H9 (cell line): ENCODE measurements at regions not wholly inside any gene's neighbourhood (a gene's known extent, or its start where the extent isn't known, plus 50 kb on each side); places are given as distances from the start of the nearest gene placed in this dataset.

Source experiments
- DNase-seq: peaks from one replicate; pipeline ENCODE4 v3.0.0-alpha.2; 2017
- H2AFZ ChIP-seq: one replicate; pipeline ENCODE4 v1.6.1; 2013; ENCODE audit warnings: mild to moderate bottlenecking, low read length, control low read depth, moderate library complexity
- H2AK5ac ChIP-seq: 2 replicates; pipeline ENCODE4 v1.6.1; 2013; ENCODE audit warnings: low read length, control low read depth, mixed read lengths; ENCODE audit not compliant: insufficient read length
- H2BK120ac ChIP-seq: one replicate; pipeline ENCODE4 v1.6.1; 2013; ENCODE audit warnings: low read depth, mild to moderate bottlenecking, low read length, control low read depth, inconsistent platforms; ENCODE audit not compliant: poor library complexity, severe bottlenecking
- H2BK12ac ChIP-seq: 2 replicates; pipeline ENCODE4 v1.6.1; 2013; ENCODE audit warnings: low read length, control low read depth, mixed read lengths, low read depth; ENCODE audit not compliant: insufficient read length
- H2BK15ac ChIP-seq: 2 replicates; pipeline ENCODE4 v1.6.1; 2013; ENCODE audit warnings: low read depth, low read length, control low read depth
- H2BK20ac ChIP-seq: one replicate; pipeline ENCODE4 v1.6.1; 2013; ENCODE audit warnings: low read depth, mild to moderate bottlenecking, low read length, control low read depth, inconsistent platforms; ENCODE audit not compliant: poor library complexity, severe bottlenecking
- H2BK5ac ChIP-seq: 2 replicates; pipeline ENCODE4 v1.6.1; 2013; ENCODE audit warnings: low read length, control low read depth, mixed read lengths; ENCODE audit not compliant: insufficient read length
- H3K14ac ChIP-seq: 2 replicates; pipeline ENCODE4 v1.6.1; 2013; ENCODE audit warnings: low read length, control low read depth; ENCODE audit not compliant: insufficient read depth
- H3K18ac ChIP-seq: 2 replicates; pipeline ENCODE4 v1.6.1; 2013; ENCODE audit warnings: low read depth, mild to moderate bottlenecking, mixed read lengths, low read length, control low read depth; ENCODE audit not compliant: insufficient read length
- H3K23ac ChIP-seq: 2 replicates; pipeline ENCODE4 v1.6.1; 2013; ENCODE audit warnings: low read length, control low read depth, mixed read lengths, low read depth; ENCODE audit not compliant: insufficient read length
- H3K23me2 ChIP-seq: 2 replicates; pipeline ENCODE4 v1.6.1; 2013; ENCODE audit warnings: low read depth, mild to moderate bottlenecking, mixed read lengths, low read length, control low read depth; ENCODE audit not compliant: insufficient read length, poor library complexity, severe bottlenecking
- H3K27ac ChIP-seq: 2 replicates; pipeline ENCODE4 v1.5.1; 2013; ENCODE audit warnings: low read length, control low read depth, mixed read lengths, low read depth; ENCODE audit not compliant: insufficient read length
- H3K27me3 ChIP-seq: 2 replicates; pipeline ENCODE4 v1.6.1; 2013; ENCODE audit warnings: low read length, control low read depth, inconsistent platforms; ENCODE audit not compliant: insufficient read depth
- H3K4ac ChIP-seq: 2 replicates; pipeline ENCODE4 v1.6.1; 2013; ENCODE audit warnings: low read depth, mild to moderate bottlenecking, control low read depth, inconsistent platforms, low read length, moderate library complexity
- H3K4me1 ChIP-seq: 2 replicates; pipeline ENCODE4 v1.6.1; 2013; ENCODE audit warnings: low read length, control low read depth, inconsistent platforms; ENCODE audit not compliant: insufficient read depth
- H3K4me2 ChIP-seq: 2 replicates; pipeline ENCODE4 v1.6.1; 2013; ENCODE audit warnings: low read length, control low read depth, mixed read lengths; ENCODE audit not compliant: insufficient read length, insufficient read depth
- H3K56ac ChIP-seq: 2 replicates; pipeline ENCODE4 v1.6.1; 2013; ENCODE audit warnings: low read depth, mild to moderate bottlenecking, mixed read lengths, low read length, control low read depth; ENCODE audit not compliant: insufficient read length
- H3K79me1 ChIP-seq: 2 replicates; pipeline ENCODE4 v1.6.1; 2013; ENCODE audit warnings: low read depth, mild to moderate bottlenecking, moderate library complexity, low read length, control low read depth, inconsistent platforms; ENCODE audit not compliant: insufficient read depth, poor library complexity, severe bottlenecking
- H3K79me2 ChIP-seq: 2 replicates; pipeline ENCODE4 v1.6.1; 2013; ENCODE audit warnings: low read length, control low read depth, inconsistent platforms; ENCODE audit not compliant: insufficient read depth
- H3K9ac ChIP-seq: 2 replicates; pipeline ENCODE4 v1.6.1; 2013; ENCODE audit warnings: low read length, control low read depth, mixed read lengths; ENCODE audit not compliant: insufficient read length; ENCODE audit errors: extremely low read depth
- H3K9me3 ChIP-seq: one replicate; pipeline ENCODE4 v1.6.1; 2013; ENCODE audit warnings: low read depth, low read length, inconsistent platforms; ENCODE audit not compliant: control insufficient read depth
- H3T11ph ChIP-seq: one replicate; pipeline ENCODE4 v1.6.1; 2013; ENCODE audit warnings: mild to moderate bottlenecking, low read length, control low read depth, inconsistent platforms
- H4K20me1 ChIP-seq: one replicate; pipeline ENCODE4 v1.6.1; 2013; ENCODE audit not compliant: control insufficient read depth, insufficient read length, insufficient read depth
- H4K5ac ChIP-seq: 2 replicates; pipeline ENCODE4 v1.6.1; 2013; ENCODE audit warnings: low read depth, mild to moderate bottlenecking, mixed read lengths, low read length, control low read depth; ENCODE audit not compliant: insufficient read length
- H4K8ac ChIP-seq: replicated peaks from 2 replicates; pipeline ENCODE4 v1.6.1; 2013; ENCODE audit warnings: low read length, control low read depth, mixed read lengths, low read depth; ENCODE audit not compliant: insufficient read length
- H4K91ac ChIP-seq: 2 replicates; pipeline ENCODE4 v1.6.1; 2013; ENCODE audit warnings: low read depth, mild to moderate bottlenecking, moderate library complexity, mixed read lengths, low read length, control low read depth; ENCODE audit not compliant: insufficient read length
- H3K27ac Mint-ChIP-seq, 3 experiments: 2 replicates in 2 of 3; 3 replicates in 1 of 3; pipeline ENCODE4 v1.8.0; 2020 to 2021; ENCODE audit warnings: mixed read lengths in 3 of 3, mild to moderate bottlenecking in 1 of 3, moderate library complexity in 1 of 3
- H3K27me3 Mint-ChIP-seq: 2 replicates; pipeline ENCODE4 v1.8.0; 2021; ENCODE audit warnings: low read depth, mild to moderate bottlenecking, moderate library complexity, mixed read lengths
- H3K36me3 Mint-ChIP-seq, 3 experiments: 2 replicates in 2 of 3; 3 replicates in 1 of 3; pipeline ENCODE4 v1.8.0; 2020 to 2021; ENCODE audit warnings: low read depth in 3 of 3, mixed read lengths in 3 of 3; ENCODE audit not compliant: insufficient read depth in 1 of 3
- H3K4me1 Mint-ChIP-seq, 2 experiments: 2 replicates each; pipeline ENCODE4 v1.8.0; 2020; ENCODE audit warnings: mixed read lengths in 2 of 2
- H3K4me3 Mint-ChIP-seq, 2 experiments: 2 replicates in 1 of 2; 3 replicates in 1 of 2; pipeline ENCODE4 v1.8.0; 2020 to 2021; ENCODE audit warnings: mild to moderate bottlenecking in 2 of 2, mixed read lengths in 2 of 2, moderate library complexity in 1 of 2
- H3K9me3 Mint-ChIP-seq, 2 experiments: 2 replicates in 1 of 2; 3 replicates in 1 of 2; pipeline ENCODE4 v1.8.0; 2020; ENCODE audit warnings: mild to moderate bottlenecking in 2 of 2, mixed read lengths in 2 of 2, moderate library complexity in 1 of 2
- CTCF ChIP-seq: fragments of 200-600 bp; sonication (generic); conservative IDR thresholded peaks from 3 replicates; pipeline ENCODE4 v1.8.0; 2021; ENCODE audit warnings: antibody characterized with exemption, mild to moderate bottlenecking
- WGBS: extraction: QIAGEN DNeasy Blood & Tissue Kit; methylation state at CpG from one replicate; pipeline ENCODE4 v1.1.7; 2013; ENCODE audit warnings: missing lambda C conversion rate, low lambda C conversion rate, mixed read lengths; ENCODE audit not compliant: insufficient read length; ENCODE audit errors: extremely low coverage; 5-methylcytosine and 5-hydroxymethylcytosine counted together

- H4K20me1 ChIP-seq, result no peaks in the 10 kb centered on the region
- no CpG with 5 or more reads among the region's 3 CpGs for WGBS
- no peak overlapping the region for H3K23ac ChIP-seq
- H3K27ac ChIP-seq, result no peak overlapping the region
- no peak for DNase-seq
- H2BK120ac ChIP-seq, result no peak overlapping the region
- no peak overlapping the region for H2AK5ac ChIP-seq
- Mint-ChIP-seq H3K4me1 (no peaks in the 10 kb centered on the region), H3K36me3 (no peaks in the 10 kb centered on the region), H3K9me3 (no peaks in the 10 kb centered on the region), H3K4me3 (no peak overlapping the region), H3K27me3 (no peaks in the 10 kb centered on the region), H3K27ac (no peak overlapping the region)
- no peak overlapping the region for H2BK5ac ChIP-seq
- no peak overlapping the region for H4K8ac ChIP-seq
- no peak overlapping the region for H2BK20ac ChIP-seq
- H3K9me3 ChIP-seq, result no peaks in the 10 kb centered on the region
- no peak overlapping the region for H2BK15ac ChIP-seq
- H4K91ac ChIP-seq, result no peak overlapping the region
- H3K4me2 ChIP-seq, result no peak overlapping the region
- H3K79me1 ChIP-seq, result no peaks in the 10 kb centered on the region
- no peaks in the 10 kb centered on the region for H3K79me2 ChIP-seq
- TF ChIP-seq CTCF, result no peak
- no peak overlapping the region for H2BK12ac ChIP-seq
- no peak overlapping the region for H3K4ac ChIP-seq
- H4K5ac ChIP-seq, result no peak overlapping the region
- no peak overlapping the region for H3T11ph ChIP-seq
- H3K4me1 ChIP-seq, result no peaks in the 10 kb centered on the region
- H3K27me3 ChIP-seq, result no peaks in the 10 kb centered on the region
- no peak overlapping the region for H3K18ac ChIP-seq
- H3K9ac ChIP-seq, result no peak overlapping the region
- no peaks in the 10 kb centered on the region for H3K23me2 ChIP-seq
- no peak overlapping the region for H3K56ac ChIP-seq
- no peak overlapping the region for H3K14ac ChIP-seq
- no peak overlapping the region for H2AFZ ChIP-seq
Measured at GRCh38 chr4:28973587-28974350, 1746.4 kb upstream of the PCDH7 start.
